ENCODE measurements at regions not wholly inside any gene's neighbourhood (a gene's known extent, or its start where the extent isn't known, plus 50 kb on each side); places are given as distances from the start of the nearest gene placed in this dataset.

DNA sequence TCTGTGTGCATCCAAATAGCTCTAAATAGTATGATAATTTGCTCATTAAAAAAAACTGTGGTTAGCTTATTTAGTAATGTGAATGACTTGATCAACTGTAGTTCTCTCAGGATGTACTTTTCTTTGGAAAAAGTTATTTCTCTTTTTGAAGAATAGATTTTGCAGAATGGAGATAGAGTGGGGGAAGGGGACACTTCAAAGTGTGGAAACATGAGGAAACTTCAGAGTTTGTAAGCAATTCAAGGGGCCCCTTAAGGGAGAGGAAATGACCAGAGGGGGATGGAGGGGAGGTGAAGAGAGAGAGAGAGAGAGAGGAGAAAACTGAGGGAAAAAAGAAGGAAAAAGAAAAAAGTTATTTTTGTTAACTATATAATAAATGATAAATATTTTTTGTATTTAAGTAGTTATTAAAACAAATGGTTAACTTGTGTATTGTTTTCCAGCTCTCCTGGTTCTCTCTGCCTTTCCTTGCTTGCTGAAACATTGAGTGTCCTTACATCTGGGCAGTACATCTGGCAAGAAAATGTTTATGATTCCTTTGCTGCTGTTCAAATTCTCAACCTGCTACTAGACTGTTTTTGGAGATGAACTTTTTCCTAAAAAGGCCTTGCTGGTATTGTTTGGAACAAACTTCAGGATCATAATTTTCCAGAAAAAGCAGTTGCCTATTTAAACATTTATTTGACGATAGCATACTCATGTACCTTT lies 497.5 kb upstream of the CITED2 start:
- no peak for DNase-seq (ENCODE audit: low read depth)
- TF ChIP-seq CTCF (IDR thresholded peaks at IDR 0.05; ENCODE audit: control insufficient read depth, extremely low read depth, insufficient read depth): no peak
- no peak overlapping the region for H3K4me3 ChIP-seq (ENCODE audit: low read depth, low read length)

DNA sequence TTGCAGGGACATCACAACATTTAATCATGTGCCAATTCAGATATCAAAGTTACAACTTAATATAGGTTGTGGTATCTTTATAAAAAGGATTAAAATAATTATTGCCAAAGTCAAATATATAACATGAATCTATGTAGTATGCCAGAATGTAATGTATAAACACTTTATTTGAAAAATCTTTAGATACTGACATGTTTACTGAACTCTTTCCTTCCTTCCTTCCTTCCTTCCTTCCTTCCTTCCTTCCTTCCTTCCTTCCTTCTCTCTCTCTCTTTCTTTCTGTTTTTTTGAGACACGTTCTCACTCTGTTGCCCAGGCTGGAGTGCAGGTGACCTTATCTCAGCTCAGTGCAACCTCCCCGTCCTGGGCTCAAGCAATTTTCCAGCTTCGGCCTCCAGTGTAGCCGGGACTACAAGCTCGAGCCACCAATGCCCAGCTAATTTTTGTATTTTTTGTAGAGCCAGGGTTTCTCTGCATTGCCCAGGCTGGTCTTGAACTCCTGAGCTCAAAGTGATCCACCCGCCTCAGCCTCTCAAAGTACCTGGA lies 496.8 kb upstream of the CITED2 start:
- DNase-seq (ENCODE audit: low read depth): no peak
- no peak overlapping the region for H3K4me3 ChIP-seq (ENCODE audit: low read depth, low read length)
- no peak for TF ChIP-seq CTCF (IDR thresholded peaks at IDR 0.05; ENCODE audit: control insufficient read depth, extremely low read depth, insufficient read depth)

- TF ChIP-seq CTCF (IDR thresholded peaks at IDR 0.05; ENCODE audit: control insufficient read depth, extremely low read depth, insufficient read depth): no peak
- H3K4me3 ChIP-seq (ENCODE audit: low read depth, low read length): no peak overlapping the region
- no peak for DNase-seq (ENCODE audit: low read depth)
Observed at GRCh38 chr6:139868576-139868975, 494.1 kb upstream of the CITED2 start.

DNA sequence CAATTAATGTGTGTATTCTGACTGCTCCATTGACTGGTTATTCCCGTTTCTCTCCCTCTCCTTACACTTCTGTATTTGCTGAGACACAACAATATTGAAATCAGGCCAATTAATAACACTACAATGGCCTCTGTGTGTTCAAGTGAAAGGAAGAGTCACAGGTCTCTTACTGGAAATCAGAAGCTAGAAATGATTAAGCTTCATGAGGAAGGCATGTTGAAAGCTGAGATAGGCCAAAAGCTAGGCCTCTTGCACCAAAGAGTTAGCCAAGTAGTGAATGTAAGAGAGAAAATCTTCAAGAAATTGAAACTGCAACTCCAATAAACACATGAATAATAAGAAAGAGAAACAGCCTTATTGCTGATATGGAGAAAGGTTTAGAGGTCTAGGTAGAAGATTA lies 489.5 kb upstream of the CITED2 start:
- TF ChIP-seq CTCF (IDR thresholded peaks at IDR 0.05; ENCODE audit: control insufficient read depth, extremely low read depth, insufficient read depth): no peak
- H3K4me3 ChIP-seq (ENCODE audit: low read depth, low read length): no peak overlapping the region
- DNase-seq (ENCODE audit: low read depth): no peak

- H3K4me3 ChIP-seq (ENCODE audit: low read depth, low read length): no peak overlapping the region
- no peak for DNase-seq (ENCODE audit: low read depth)
- TF ChIP-seq CTCF (IDR thresholded peaks at IDR 0.05; ENCODE audit: control insufficient read depth, extremely low read depth, insufficient read depth): no peak
Observed at GRCh38 chr6:139863346-139863745, 488.9 kb upstream of the CITED2 start.

DNA sequence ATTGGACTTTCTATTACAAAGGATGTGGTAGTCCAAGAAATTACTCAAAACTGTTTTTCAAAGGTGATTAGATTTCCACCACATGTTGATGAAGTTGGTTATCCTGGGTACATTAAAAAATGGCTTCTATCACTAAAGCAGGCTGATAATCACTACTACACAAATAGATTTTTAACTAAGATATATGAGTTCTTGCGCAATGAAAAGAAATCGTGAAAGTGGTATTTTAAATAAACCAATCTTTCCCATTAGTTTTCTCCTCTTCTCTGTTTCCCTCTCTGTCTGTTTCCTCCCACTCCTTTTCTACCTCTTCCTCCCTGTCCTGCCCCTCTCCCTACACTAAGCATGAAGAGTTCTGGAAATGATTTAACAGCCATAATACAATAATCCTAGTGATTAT lies 487.9 kb upstream of the CITED2 start:
- no peak for DNase-seq (ENCODE audit: low read depth)
- no peak for TF ChIP-seq CTCF (IDR thresholded peaks at IDR 0.05; ENCODE audit: control insufficient read depth, extremely low read depth, insufficient read depth)
- no peak overlapping the region for H3K4me3 ChIP-seq (ENCODE audit: low read depth, low read length)

GRCh38 chr6:139860203-139860602 lies 485.8 kb upstream of the CITED2 start:
- no peak for TF ChIP-seq CTCF (IDR thresholded peaks at IDR 0.05; ENCODE audit: control insufficient read depth, extremely low read depth, insufficient read depth)
- DNase-seq (ENCODE audit: low read depth): no peak
- H3K4me3 ChIP-seq (ENCODE audit: low read depth, low read length): no peak overlapping the region
